NCI-H146 treated with DMSO at 0.1 percent for 48 hours (cell line): ENCODE measurements at regions not wholly inside any gene's neighbourhood (a gene's known extent, or its start where the extent isn't known, plus 50 kb on each side); places are given as distances from the start of the nearest gene placed in this dataset.
"Not testable (repeated sequence)": the region's sequence is repeated elsewhere in the genome, so short reads cannot be mapped to it uniquely, and the experiment has no call there.

Source experiments
- DNase-seq: peaks from one replicate; lab custom pipeline; 2025; ENCODE audit not compliant: unreplicated experiment; lab: John Stamatoyannopoulos, UW

- no peak for DNase-seq
These were observed 150.0 kb upstream of the AHI1 start for GRCh38 chr6:135647521-135647920.

GRCh38 chr6:135651964-135652755 is 154.6 kb upstream of the AHI1 start:
- DNase-seq: no peak

GRCh38 chr6:135655055-135655454 is 157.5 kb upstream of the AHI1 start:
- no peak for DNase-seq

- no peak for DNase-seq
These were observed 159.7 kb upstream of the AHI1 start for GRCh38 chr6:135657207-135657606.

- DNase-seq: no peak
These were observed 160.9 kb upstream of the AHI1 start for GRCh38 chr6:135658481-135658880.

- DNase-seq: no peak
These were observed 161.4 kb upstream of the AHI1 start for GRCh38 chr6:135658916-135659315.

- no peak for DNase-seq
These were observed 167.0 kb upstream of the AHI1 start for GRCh38 chr6:135664527-135664926.

GRCh38 chr6:135665935-135666334 is 168.4 kb upstream of the AHI1 start:
- DNase-seq: no peak

- DNase-seq: no peak
These were observed 170.3 kb upstream of the AHI1 start for GRCh38 chr6:135667691-135668455.

GRCh38 chr6:135672256-135672655 is 174.7 kb upstream of the AHI1 start:
- DNase-seq: no peak

- no peak for DNase-seq
These were observed 176.2 kb upstream of the AHI1 start for GRCh38 chr6:135673501-135674309.

GRCh38 chr6:135675026-135675425 is 176.5 kb upstream of the PDE7B start:
- no peak for DNase-seq

GRCh38 chr6:135675862-135676261 is 175.6 kb upstream of the PDE7B start:
- DNase-seq: no peak

- DNase-seq: peak; percentile 21
These were observed 170.3 kb upstream of the PDE7B start for GRCh38 chr6:135680964-135681913.

- DNase-seq: no peak
These were observed 164.7 kb upstream of the PDE7B start for GRCh38 chr6:135686784-135687301.

GRCh38 chr6:135688476-135688875 is 163.0 kb upstream of the PDE7B start:
- DNase-seq: not testable (repeated sequence)

GRCh38 chr6:135692426-135692825 is 159.1 kb upstream of the PDE7B start:
- DNase-seq: no peak

GRCh38 chr6:135693811-135694370 is 157.6 kb upstream of the PDE7B start:
- DNase-seq: no peak

- DNase-seq: no peak
These were observed 151.8 kb upstream of the PDE7B start for GRCh38 chr6:135699705-135700104.

- DNase-seq: no peak
These were observed 150.1 kb upstream of the PDE7B start for GRCh38 chr6:135701426-135701825.
